HFFc6 (cell line): ENCODE measurements at regions not wholly inside any gene's neighbourhood (a gene's known extent, or its start where the extent isn't known, plus 50 kb on each side); places are given as distances from the start of the nearest gene placed in this dataset.
"Not testable (repeated sequence)": the region's sequence is repeated elsewhere in the genome, so short reads cannot be mapped to it uniquely, and the experiment has no call there.

ENCODE experiments used
- DNase-seq: peaks from one replicate; pipeline ENCODE4 v3.0.0-alpha.2; 2018
- H3K27ac Mint-ChIP-seq: 2 replicates; pipeline ENCODE4 v1.8.0; 2020; ENCODE audit warnings: mild to moderate bottlenecking, mixed read lengths
- H3K27me3 Mint-ChIP-seq: 2 replicates; pipeline ENCODE4 v1.8.0; 2021; ENCODE audit warnings: mild to moderate bottlenecking, moderate library complexity, mixed read lengths; ENCODE audit not compliant: insufficient read depth
- H3K36me3 Mint-ChIP-seq: 2 replicates; pipeline ENCODE4 v1.8.0; 2021; ENCODE audit warnings: low read depth, mixed read lengths
- H3K4me1 Mint-ChIP-seq: 2 replicates; pipeline ENCODE4 v1.8.0; 2020; ENCODE audit warnings: low read depth, mixed read lengths
- H3K4me3 Mint-ChIP-seq: 2 replicates; pipeline ENCODE4 v1.8.0; 2020; ENCODE audit warnings: mild to moderate bottlenecking, moderate library complexity, mixed read lengths
- H3K9me3 Mint-ChIP-seq: 2 replicates; pipeline ENCODE4 v1.8.0; 2020; ENCODE audit warnings: mild to moderate bottlenecking, mixed read lengths
- CTCF ChIP-seq: fragments of 200-600 bp; sonication (generic); IDR thresholded peaks from 2 replicates; pipeline ENCODE4 v1.5.0; 2021; ENCODE audit warnings: antibody characterized with exemption, mild to moderate bottlenecking

GRCh38 chr7:115178835-115179234, 256.9 kb downstream of the MDFIC start:
- Mint-ChIP-seq H3K27me3 (no peaks in the 10 kb centered on the region), H3K27ac (no peak overlapping the region), H3K9me3 (no peaks in the 10 kb centered on the region), H3K4me3 (no peak overlapping the region), H3K4me1 (peaks cover 18% of the 10 kb centered on the region), H3K36me3 (no peaks in the 10 kb centered on the region)
- no peak for DNase-seq
- TF ChIP-seq CTCF, result no peak

- Mint-ChIP-seq H3K9me3 (no peaks in the 10 kb centered on the region), H3K27me3 (no peaks in the 10 kb centered on the region), H3K36me3 (no peaks in the 10 kb centered on the region), H3K27ac (no peak overlapping the region), H3K4me3 (no peak overlapping the region), H3K4me1 (peaks cover 12% of the 10 kb centered on the region)
- TF ChIP-seq CTCF, result no peak
- DNase-seq, result no peak
Measured at GRCh38 chr7:115177823-115178222, 255.9 kb downstream of the MDFIC start.

GRCh38 chr7:115177103-115177502, 255.2 kb downstream of the MDFIC start:
- DNase-seq, result no peak
- Mint-ChIP-seq H3K4me3 (no peak overlapping the region), H3K4me1 (peaks cover 10% of the 10 kb centered on the region), H3K27me3 (no peaks in the 10 kb centered on the region), H3K27ac (no peak overlapping the region), H3K36me3 (no peaks in the 10 kb centered on the region), H3K9me3 (peaks cover 4% of the 10 kb centered on the region; the same call in 1 of the 2 replicates)
- no peak for TF ChIP-seq CTCF

- H3K4me3 Mint-ChIP-seq, DNase-seq, H3K27ac Mint-ChIP-seq, H3K27me3 Mint-ChIP-seq, H3K4me1 Mint-ChIP-seq, H3K36me3 Mint-ChIP-seq, H3K9me3 Mint-ChIP-seq: not testable (repeated sequence)
Measured at GRCh38 chr7:115172397-115172796, 250.5 kb downstream of the MDFIC start.

GRCh38 chr7:115153769-115154477, 232.0 kb downstream of the MDFIC start:
- no peaks in the 10 kb centered on the region for H3K36me3 Mint-ChIP-seq
- TF ChIP-seq CTCF, result no peak
- no peaks in the 10 kb centered on the region for H3K27me3 Mint-ChIP-seq
- no peak overlapping the region for H3K4me3 Mint-ChIP-seq
- no peak overlapping the region for H3K27ac Mint-ChIP-seq
- H3K4me1 Mint-ChIP-seq, result no peaks in the 10 kb centered on the region
- H3K9me3 Mint-ChIP-seq, result no peaks in the 10 kb centered on the region
- DNase-seq, result no peak

DNA sequence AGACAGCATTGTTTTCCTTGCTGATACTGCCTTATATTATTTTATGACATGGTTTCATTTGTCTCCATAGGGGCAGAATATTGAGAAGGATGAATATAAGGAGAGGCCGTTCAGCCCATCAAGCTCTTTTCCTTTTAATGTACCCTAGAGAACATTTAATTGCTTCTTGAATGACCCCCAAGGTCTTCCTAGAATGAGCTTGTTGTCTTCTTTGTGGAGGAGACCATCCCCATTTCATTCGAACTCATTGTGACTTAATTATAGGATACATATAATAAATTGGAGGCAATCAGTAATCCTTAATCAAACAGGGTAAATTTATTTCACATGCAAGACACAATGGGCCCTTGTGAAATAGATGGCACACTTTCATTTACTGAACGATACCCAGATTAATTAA, 231.3 kb downstream of the MDFIC start:
- no peak overlapping the region for H3K4me3 Mint-ChIP-seq
- H3K27ac Mint-ChIP-seq, result no peak overlapping the region
- H3K36me3 Mint-ChIP-seq, result no peaks in the 10 kb centered on the region
- no peak for TF ChIP-seq CTCF
- H3K27me3 Mint-ChIP-seq, result no peaks in the 10 kb centered on the region
- no peaks in the 10 kb centered on the region for H3K9me3 Mint-ChIP-seq
- DNase-seq, result no peak
- no peaks in the 10 kb centered on the region for H3K4me1 Mint-ChIP-seq
